ENCODE measurements at regions not wholly inside any gene's neighbourhood (a gene's known extent, or its start where the extent isn't known, plus 50 kb on each side); places are given as distances from the start of the nearest gene placed in this dataset.

DNA sequence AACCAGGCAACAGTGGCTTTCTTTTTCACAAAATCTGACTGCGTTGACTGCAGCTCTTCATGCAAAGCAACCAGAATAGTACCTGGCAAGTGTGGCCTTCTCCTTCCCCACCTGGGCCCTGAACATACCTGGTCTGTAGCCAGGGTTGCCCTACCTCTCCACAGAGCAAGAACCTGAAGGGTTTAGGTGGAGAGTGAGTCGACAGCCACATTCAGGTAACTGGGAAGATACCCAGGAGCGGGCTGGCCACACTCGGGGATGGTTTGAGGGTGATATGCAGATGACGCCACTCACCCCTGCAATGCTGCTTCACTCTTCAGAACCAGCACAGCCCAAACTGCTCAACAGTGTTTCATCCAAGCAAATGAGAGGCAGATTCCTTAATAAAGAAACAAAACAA is 117.3 kb downstream of the TTC32 start:
- in situ Hi-C loops (cut with MboI) = no loop called here
- no peaks in the 10 kb centered on the region; a peak in 1 of 4 replicates for H3K27me3 ChIP-seq (replicated peaks in 1 of 2; ENCODE audit: control insufficient read depth in 2 of 2, insufficient read depth in 2 of 2, low read length in 1 of 2)
- intact Hi-C loops (cut with micrococcal nuclease; ENCODE audit: unreplicated experiment) = no loop called here
- H3K36me3 ChIP-seq (ENCODE audit: control insufficient read depth in 2 of 2, insufficient read depth in 2 of 2, low read length in 1 of 2) = no peaks in the 10 kb centered on the region
- H3K4me3 ChIP-seq = no peak overlapping the region
- no peaks in the 10 kb centered on the region for H3K79me2 ChIP-seq (ENCODE audit: control insufficient read depth, insufficient read depth, low read length)
- H3K9me3 ChIP-seq (replicated peaks; ENCODE audit: control insufficient read depth, insufficient read depth, low read length) = no peaks in the 10 kb centered on the region; the same call in 2 of the 3 replicates
- ATAC-seq = no peak
- RAD21 ChIA-PET (ENCODE audit: unreplicated experiment) = no interaction called here
- no peak overlapping the region for H3K4me2 ChIP-seq (ENCODE audit: control insufficient read depth, insufficient read depth)
- TF ChIP-seq JUNB (IDR thresholded peaks at IDR 0.05) (no peak), TBL1XR1 (IDR thresholded peaks at IDR 0.05; ENCODE audit: low read depth, low read length) (no peak), SUZ12 (IDR thresholded peaks at IDR 0.05; ENCODE audit: unreplicated experiment) (no peak), LARP7 (IDR thresholded peaks at IDR 0.05) (no peak), ZNF622 (IDR thresholded peaks at IDR 0.05) (no peak), POU2F2 (IDR thresholded peaks at IDR 0.05; ENCODE audit: borderline replicate concordance, low read depth, low read length) (no peak), SMAD1 (IDR thresholded peaks at IDR 0.05; ENCODE audit: low read depth, partially characterized antibody) (no peak), NR2C1 (IDR thresholded peaks at IDR 0.05) (no peak), BCL11A (IDR thresholded peaks at IDR 0.05; ENCODE audit: low read depth, low read length) (no peak), SIX5 (IDR thresholded peaks at IDR 0.05; ENCODE audit: low read depth, low read length, severe bottlenecking) (no peak), HDGF (IDR thresholded peaks at IDR 0.05) (no peak)
- TF ChIP-seq, protein P1, sequence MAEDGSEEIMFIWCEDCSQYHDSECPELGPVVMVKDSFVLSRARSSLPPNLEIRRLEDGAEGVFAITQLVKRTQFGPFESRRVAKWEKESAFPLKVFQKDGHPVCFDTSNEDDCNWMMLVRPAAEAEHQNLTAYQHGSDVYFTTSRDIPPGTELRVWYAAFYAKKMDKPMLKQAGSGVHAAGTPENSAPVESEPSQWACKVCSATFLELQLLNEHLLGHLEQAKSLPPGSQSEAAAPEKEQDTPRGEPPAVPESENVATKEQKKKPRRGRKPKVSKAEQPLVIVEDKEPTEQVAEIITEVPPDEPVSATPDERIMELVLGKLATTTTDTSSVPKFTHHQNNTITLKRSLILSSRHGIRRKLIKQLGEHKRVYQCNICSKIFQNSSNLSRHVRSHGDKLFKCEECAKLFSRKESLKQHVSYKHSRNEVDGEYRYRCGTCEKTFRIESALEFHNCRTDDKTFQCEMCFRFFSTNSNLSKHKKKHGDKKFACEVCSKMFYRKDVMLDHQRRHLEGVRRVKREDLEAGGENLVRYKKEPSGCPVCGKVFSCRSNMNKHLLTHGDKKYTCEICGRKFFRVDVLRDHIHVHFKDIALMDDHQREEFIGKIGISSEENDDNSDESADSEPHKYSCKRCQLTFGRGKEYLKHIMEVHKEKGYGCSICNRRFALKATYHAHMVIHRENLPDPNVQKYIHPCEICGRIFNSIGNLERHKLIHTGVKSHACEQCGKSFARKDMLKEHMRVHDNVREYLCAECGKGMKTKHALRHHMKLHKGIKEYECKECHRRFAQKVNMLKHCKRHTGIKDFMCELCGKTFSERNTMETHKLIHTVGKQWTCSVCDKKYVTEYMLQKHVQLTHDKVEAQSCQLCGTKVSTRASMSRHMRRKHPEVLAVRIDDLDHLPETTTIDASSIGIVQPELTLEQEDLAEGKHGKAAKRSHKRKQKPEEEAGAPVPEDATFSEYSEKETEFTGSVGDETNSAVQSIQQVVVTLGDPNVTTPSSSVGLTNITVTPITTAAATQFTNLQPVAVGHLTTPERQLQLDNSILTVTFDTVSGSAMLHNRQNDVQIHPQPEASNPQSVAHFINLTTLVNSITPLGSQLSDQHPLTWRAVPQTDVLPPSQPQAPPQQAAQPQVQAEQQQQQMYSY (CRISPR knock-in tag; IDR thresholded peaks at IDR 0.05) = no peak
- TF ChIP-seq, protein P2, sequence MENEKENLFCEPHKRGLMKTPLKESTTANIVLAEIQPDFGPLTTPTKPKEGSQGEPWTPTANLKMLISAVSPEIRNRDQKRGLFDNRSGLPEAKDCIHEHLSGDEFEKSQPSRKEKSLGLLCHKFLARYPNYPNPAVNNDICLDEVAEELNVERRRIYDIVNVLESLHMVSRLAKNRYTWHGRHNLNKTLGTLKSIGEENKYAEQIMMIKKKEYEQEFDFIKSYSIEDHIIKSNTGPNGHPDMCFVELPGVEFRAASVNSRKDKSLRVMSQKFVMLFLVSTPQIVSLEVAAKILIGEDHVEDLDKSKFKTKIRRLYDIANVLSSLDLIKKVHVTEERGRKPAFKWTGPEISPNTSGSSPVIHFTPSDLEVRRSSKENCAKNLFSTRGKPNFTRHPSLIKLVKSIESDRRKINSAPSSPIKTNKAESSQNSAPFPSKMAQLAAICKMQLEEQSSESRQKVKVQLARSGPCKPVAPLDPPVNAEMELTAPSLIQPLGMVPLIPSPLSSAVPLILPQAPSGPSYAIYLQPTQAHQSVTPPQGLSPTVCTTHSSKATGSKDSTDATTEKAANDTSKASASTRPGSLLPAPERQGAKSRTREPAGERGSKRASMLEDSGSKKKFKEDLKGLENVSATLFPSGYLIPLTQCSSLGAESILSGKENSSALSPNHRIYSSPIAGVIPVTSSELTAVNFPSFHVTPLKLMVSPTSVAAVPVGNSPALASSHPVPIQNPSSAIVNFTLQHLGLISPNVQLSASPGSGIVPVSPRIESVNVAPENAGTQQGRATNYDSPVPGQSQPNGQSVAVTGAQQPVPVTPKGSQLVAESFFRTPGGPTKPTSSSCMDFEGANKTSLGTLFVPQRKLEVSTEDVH (IDR thresholded peaks at IDR 0.05; ENCODE audit: low read depth, partially characterized antibody) = no peak
- TF ChIP-seq, protein P3, sequence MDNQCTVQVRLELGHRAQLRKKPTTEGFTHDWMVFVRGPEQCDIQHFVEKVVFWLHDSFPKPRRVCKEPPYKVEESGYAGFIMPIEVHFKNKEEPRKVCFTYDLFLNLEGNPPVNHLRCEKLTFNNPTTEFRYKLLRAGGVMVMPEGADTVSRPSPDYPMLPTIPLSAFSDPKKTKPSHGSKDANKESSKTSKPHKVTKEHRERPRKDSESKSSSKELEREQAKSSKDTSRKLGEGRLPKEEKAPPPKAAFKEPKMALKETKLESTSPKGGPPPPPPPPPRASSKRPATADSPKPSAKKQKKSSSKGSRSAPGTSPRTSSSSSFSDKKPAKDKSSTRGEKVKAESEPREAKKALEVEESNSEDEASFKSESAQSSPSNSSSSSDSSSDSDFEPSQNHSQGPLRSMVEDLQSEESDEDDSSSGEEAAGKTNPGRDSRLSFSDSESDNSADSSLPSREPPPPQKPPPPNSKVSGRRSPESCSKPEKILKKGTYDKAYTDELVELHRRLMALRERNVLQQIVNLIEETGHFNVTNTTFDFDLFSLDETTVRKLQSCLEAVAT (IDR thresholded peaks at IDR 0.05) = no peak
- H3K9ac ChIP-seq (ENCODE audit: control insufficient read depth, insufficient read depth, low read length) = no peak overlapping the region
- no peak for DNase-seq (ENCODE audit: low read depth, low spot score)
- H3K27ac ChIP-seq (ENCODE audit: control insufficient read depth, insufficient read depth) = no peak overlapping the region
- SMC1A ChIA-PET (ENCODE audit: uncharacterized antibody, unreplicated experiment) = interaction anchor here (0.5 kb wide), 1 partner anchor 107 kb away, joined by 3 read pairs; no protein-coding TSS in a partner anchor
- CTCF ChIA-PET = no interaction called here
- no peak overlapping the region for H2AFZ ChIP-seq (ENCODE audit: control insufficient read depth, low read depth, low read length)
- BruUV-seq (replicated peaks) = no TSS peak
- H4K20me1 ChIP-seq (ENCODE audit: control insufficient read depth, insufficient read depth) = no peaks in the 10 kb centered on the region; the same call in 1 of the 2 replicates
- no peaks in the 10 kb centered on the region; the same call in 1 of the 2 replicates for H3K4me1 ChIP-seq (ENCODE audit: control insufficient read depth, insufficient read depth, low read length)
- POLR2A ChIA-PET = no interaction called here
- FAIRE-seq = no peak
- WGBS (ENCODE audit: insufficient coverage, insufficient replicate concordance, low lambda C conversion rate, missing lambda C conversion rate) = 63% methylated on average over 5 of the region's 5 CpGs

All from GM12878 (cell line).